Stomach (tissue), 4 donors: ENCODE measurements at regions not wholly inside any gene's neighbourhood (a gene's known extent, or its start where the extent isn't known, plus 50 kb on each side); places are given as distances from the start of the nearest gene placed in this dataset.

Experiments used
- EP300 ChIP-seq: sonication (generic); formaldehyde crosslinking; IDR thresholded peaks from one replicate; pipeline ENCODE4 v1.6.1; 2017; ENCODE audit warnings: antibody characterized with exemption
- POLR2A ChIP-seq, 4 donors: fragments of 450-650 bp; IDR thresholded peaks; one replicate each; pipeline ENCODE4 v1.6.1; 2016; ENCODE audit warnings: antibody characterized with exemption in 4 of 4, control low read depth in 2 of 4, mild to moderate bottlenecking in 1 of 4, moderate library complexity in 1 of 4
- POLR2AphosphoS5 ChIP-seq, 3 donors: sonication (generic); formaldehyde crosslinking; IDR thresholded peaks; one replicate each; pipeline ENCODE4 v1.6.1; 2016; ENCODE audit warnings: antibody characterized with exemption in 3 of 3
- TF ChIP-seq, protein P1 (sequence below), 7 experiments: fragments of 450-650 bp in 4 of 7; fragments of 200-600 bp in 3 of 7; sonication (generic) in 3 of 7; IDR thresholded peaks; one replicate each; pipeline ENCODE4 v1.5.1; 2016 to 2019; ENCODE audit warnings: antibody characterized with exemption in 7 of 7, control low read depth in 2 of 7, mild to moderate bottlenecking in 1 of 7

DNA sequence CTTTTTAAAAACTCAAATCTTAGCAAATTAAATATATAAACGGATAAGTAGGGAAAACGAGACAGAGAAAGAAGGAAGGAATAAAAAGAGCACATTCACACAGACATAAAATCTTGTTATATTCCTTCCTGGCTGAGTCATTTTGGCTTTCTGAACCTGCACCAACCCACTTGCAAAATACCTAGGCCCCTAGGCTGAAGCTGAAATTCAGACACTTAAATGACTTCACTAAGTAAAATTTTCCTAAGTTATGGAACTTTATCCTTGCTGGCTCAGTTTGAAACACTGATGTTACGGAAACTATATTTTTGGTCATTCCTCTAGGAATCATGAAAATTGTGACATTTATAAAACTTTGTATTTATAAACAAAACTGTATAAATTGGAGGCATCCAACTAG is 462.8 kb upstream of the NFIA start:
- TF ChIP-seq POLR2A (IDR thresholded peaks at IDR 0.05) (no peak), POLR2AphosphoS5 (IDR thresholded peaks at IDR 0.05) (no peak), EP300 (no peak)
- TF ChIP-seq, protein P1, sequence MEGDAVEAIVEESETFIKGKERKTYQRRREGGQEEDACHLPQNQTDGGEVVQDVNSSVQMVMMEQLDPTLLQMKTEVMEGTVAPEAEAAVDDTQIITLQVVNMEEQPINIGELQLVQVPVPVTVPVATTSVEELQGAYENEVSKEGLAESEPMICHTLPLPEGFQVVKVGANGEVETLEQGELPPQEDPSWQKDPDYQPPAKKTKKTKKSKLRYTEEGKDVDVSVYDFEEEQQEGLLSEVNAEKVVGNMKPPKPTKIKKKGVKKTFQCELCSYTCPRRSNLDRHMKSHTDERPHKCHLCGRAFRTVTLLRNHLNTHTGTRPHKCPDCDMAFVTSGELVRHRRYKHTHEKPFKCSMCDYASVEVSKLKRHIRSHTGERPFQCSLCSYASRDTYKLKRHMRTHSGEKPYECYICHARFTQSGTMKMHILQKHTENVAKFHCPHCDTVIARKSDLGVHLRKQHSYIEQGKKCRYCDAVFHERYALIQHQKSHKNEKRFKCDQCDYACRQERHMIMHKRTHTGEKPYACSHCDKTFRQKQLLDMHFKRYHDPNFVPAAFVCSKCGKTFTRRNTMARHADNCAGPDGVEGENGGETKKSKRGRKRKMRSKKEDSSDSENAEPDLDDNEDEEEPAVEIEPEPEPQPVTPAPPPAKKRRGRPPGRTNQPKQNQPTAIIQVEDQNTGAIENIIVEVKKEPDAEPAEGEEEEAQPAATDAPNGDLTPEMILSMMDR (IDR thresholded peaks at IDR 0.05): no peak
